Germinal center (tissue), 1 donor: ENCODE measurements at regions not wholly inside any gene's neighbourhood (a gene's known extent, or its start where the extent isn't known, plus 50 kb on each side); places are given as distances from the start of the nearest gene placed in this dataset.
"Not testable (repeated sequence)": the region's sequence is repeated elsewhere in the genome, so short reads cannot be mapped to it uniquely, and the experiment has no call there.

Experiments used
- DNase-seq: peaks from one replicate; pipeline ENCODE4 v3.0.0; 2012; ENCODE audit warnings: mixed read lengths, low spot score

DNA sequence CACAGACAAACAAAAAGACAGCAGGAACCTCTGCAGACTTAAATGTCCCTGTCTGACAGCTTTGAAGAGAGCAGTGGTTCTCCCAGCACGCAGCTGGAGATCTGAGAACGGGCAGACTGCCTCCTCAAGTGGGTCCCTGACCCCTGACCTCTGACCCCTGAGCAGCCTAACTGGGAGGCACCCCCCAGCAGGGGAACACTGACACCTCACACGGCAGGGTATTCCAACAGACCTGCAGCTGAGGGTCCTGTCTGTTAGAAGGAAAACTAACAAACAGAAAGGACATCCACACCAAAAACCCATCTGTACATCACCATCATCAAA, 182.3 kb upstream of the NECTIN3 start:
- DNase-seq, result not testable (repeated sequence)

DNA sequence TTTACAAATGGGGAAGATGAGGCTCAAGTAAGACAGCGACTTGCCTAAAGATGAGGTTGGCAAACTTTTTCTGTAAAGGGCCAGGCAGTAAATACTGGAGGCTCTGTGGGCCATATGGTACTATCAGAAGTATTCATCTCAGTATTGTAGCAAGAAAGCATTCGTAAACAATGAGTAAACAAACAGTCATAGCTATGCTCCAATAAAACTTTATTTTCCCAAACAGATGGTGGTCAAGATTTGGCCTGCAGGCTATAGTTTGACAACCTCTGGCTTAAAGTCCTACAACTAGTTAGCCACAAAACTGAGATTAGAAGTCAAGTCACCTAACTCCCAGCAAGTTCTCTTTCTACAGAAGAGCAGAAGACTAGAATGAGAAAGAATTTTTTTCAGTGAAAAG, 177.0 kb upstream of the NECTIN3 start:
- DNase-seq, result no peak

DNA sequence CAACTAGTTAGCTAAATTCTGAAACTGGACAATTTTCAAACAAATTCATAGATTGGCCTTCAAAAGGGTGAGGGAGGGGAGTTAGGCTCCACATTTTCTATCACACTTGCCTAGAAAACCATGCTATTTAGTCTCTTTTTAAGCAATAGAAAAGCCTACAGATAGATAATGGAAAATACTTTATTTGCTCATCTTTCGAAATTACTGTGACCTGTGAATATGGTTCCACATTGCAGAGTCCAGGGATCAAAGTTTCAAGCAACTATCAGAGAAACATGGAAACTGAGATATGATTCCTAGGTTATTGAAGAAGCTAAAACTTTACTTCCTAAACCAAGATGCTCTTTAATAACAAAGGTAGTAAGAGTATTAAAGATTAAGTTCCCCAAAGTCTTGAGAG, 176.6 kb upstream of the NECTIN3 start:
- DNase-seq, result no peak

DNA sequence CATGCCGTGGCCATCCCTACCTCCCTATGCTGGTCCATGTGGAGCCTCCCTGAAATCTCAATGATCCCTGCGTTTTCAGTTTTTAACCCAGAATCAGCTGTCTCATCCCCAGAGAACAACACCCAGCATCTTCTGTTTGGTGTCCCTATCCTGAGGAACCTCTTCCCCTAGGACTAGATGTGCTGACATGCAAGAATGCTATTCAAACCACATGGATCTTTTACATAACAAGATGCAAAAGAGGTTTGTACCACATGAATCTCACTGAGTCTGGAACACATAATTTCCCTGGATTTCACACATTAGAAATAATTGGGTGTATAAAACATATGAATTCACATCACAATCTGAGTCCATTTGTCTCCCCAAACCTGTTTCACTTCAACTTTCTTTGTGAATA, 174.6 kb upstream of the NECTIN3 start:
- no peak for DNase-seq

DNA sequence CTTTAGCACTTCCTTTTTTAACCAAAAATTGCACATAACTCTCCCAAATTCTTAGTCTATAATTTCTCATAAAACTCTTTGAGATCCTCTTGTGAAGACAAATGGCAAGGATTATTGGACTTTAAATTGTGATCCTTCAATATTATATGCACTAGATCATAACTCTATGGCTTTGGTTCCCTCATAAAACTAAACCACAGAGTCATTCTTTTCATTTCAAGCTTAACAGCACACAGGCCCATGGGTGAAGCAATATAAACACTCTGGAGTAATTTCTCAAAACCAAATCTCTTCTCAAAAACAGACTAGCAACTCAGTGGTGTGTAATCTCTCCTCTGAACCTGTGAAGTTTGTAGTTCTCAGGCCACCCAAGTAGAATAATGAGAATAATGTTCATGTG, 171.0 kb upstream of the NECTIN3 start:
- no peak for DNase-seq

DNA sequence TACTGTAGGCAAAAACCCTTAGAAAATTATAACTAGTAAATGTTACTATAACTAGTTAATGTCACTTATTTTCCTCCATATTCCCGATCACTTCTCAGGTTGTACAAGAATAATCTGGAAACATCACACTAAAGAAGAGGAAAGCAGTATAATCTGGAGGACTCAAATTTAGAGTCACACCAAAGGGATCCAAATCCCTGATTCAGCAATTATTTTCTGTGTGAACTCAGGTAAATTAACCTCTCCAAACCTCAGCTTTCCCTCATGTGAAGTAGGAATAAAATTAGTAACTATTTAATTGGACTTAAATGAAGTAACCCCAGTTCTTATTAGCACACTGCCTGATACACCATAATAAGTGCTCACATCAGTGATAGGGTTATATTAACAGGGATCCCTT, 170.1 kb upstream of the NECTIN3 start:
- DNase-seq, result no peak

DNA sequence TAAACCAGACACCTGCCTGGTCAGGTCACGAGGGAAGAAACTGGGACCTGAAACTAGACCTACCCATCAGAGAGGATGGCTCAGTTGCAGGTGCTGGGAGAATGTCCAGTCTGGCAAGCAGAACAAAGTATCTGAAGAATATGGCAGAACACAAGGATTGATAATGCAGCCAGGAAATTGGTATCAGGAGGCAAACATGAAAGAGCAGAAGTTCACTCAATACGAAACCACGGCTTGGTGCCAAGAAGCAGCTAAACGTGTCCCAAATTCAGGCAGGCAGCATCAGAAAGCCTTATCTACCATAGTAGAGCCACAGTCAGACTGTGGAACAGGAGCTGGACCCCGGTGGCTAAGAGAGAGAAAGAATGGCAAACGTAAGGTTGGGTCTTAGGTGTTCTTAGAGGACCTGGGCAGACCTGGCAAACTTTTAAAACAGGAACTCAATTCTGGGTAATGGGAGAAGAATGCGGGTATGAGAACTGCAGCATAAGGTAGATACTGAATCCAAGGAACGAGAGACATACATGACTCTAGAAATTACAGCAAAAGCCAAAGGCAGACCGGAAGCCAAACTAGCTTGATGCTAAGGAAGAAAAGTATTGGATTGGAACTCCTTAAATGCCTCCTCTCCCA, 169.0 kb upstream of the NECTIN3 start:
- no peak for DNase-seq

DNA sequence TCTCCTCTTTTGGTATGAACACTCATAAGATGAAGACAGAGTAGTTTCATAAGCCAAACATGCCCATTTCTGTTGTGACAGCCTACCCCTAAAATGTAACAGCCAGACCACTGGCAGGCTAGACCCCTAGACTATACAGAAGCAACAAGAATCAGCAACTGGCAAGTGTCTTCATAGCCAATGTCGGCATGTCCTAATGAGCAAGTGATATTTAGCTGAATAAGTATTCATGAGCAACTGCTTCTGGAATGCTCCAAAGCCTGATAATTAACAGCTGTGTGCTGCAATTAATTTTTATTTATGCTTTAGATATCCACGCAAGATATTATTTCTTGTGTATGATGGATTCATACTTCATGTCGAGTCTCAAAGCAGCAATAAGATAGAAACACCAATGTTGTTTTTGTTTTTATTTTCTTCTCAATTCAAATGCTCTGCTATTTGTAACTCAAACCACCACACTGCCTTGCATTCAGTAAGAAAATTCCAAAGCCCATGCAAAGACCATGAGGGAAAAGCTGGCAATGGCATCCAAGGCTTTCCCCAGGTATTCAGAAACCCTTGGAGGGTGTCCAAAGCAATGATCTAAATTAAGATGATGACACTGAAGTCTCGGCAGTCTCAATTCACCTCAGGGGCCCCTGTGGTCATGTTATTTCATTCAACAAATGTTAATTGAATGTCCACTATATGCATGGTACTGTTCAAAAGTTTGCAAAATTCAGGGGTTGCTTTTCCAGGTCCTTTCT, 167.7 kb upstream of the NECTIN3 start:
- no peak for DNase-seq

DNA sequence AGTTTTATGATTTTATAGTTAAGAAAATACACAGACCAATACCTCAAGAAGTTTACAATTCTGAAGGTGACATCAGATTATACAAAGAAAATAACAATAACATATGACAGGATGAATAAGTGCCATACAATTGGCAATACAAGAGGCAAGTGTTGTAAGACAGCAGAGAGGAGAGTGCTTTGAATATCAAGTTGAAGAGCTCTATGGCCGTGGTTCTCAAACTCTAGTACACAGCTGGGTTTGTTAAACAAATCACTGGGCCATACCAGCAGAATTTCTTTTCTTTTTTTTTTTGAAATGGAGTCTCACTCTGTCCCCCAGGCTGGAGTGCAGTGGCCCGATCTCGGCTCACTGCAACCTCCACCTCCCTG, 167.1 kb upstream of the NECTIN3 start:
- DNase-seq, result no peak

DNA sequence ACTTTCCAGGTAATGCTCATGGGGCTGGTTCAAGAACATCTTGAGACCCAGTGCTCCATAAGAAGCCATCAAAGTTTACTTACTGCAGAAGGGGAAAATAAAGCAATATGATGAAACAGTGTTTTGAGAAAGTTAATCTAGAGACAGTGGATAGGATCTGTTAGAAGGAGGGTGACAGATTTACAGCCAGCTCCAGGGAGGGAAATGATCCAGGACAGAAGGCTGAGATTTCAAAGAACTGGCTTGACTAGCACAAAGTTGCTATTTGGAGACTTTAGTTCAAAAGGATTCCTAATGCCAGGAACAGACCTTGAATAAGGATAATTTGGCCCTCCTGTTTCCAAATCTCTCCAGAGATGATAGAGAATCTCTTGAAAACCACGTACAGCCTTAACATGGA, 166.5 kb upstream of the NECTIN3 start:
- no peak for DNase-seq

DNA sequence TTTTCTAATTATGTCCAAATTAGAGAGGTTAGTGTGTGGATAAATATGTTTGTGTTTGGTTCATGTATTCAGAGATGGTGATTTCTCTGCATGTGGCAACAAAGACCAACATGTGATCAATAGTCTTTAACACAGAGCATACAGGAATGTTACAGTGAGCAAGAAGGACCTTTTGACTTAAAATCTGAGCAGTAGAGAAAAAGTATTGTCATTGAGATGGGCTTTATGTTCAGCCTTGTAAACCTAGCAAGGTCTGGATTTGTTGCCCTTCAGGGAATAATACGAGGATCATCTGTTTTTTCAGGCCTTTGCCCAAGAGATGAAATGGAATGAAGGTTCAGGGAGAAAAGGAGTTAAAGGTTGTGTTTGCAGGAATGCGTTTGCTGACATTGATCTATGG, 161.8 kb upstream of the NECTIN3 start:
- DNase-seq, result no peak

DNA sequence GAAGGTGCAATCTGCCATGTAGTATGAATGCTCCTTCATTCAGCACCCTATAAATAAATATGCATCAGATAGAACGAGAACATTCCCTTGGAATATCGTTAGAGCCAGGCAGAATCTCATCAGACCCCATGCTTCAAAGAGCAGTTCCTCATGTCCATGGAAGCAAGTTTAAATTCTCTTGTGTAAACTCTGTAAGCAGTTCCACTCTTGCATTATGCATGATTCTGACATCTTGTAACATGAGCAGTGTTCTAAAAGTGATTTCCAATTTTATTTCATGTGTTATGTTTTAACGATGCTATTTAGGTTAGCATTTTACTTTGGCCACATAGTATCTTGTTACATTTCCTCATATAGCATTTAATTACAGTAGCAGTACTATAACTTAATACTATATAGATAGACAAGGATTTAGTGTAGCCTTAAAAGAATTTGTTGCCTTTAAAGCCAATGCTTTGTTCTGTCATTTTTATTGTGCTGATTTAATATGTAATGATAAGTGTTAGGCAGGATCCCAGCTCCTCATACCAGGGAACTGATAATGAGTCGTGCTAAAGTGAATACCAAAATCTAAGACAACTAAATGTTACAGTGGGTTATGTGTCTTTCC, 161.2 kb upstream of the NECTIN3 start:
- DNase-seq, result no peak

DNA sequence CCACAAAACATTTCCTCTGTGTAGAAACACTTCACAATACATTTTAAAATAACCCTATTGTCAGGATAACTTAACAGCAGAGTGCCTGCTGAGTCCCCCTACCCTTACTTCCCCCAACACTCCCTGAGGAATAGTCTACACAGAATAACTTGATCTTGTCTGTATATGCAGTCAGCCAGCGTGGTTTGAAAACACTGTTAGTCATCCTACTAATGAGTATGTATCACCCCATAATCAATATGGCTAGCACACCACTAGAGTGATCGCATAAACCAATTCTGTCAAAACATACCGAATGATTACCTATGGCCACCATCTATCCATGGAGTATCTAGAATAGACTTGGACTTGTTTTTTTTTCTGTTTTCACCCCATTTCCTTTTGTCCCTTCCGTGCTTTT, 152.7 kb upstream of the NECTIN3 start:
- DNase-seq, result no peak

DNA sequence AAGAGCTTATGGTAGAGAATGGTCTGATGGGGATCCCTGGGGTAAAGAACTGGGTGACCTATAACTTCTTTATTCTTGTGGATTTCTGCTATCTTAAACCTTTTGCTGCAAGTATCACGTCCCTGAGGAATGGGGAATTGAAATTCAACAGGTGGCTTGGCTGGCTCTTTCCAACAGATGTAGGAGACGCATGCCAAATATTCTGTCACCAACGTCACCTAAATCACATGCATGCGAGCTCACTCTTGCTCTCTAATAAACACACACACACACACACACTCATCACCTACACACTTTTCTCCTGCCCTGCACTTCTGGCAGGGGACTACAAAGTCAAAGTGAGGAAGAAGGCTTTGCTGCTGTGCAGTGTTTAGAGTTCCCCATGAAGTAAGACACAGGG, 145.8 kb upstream of the NECTIN3 start:
- no peak for DNase-seq

DNA sequence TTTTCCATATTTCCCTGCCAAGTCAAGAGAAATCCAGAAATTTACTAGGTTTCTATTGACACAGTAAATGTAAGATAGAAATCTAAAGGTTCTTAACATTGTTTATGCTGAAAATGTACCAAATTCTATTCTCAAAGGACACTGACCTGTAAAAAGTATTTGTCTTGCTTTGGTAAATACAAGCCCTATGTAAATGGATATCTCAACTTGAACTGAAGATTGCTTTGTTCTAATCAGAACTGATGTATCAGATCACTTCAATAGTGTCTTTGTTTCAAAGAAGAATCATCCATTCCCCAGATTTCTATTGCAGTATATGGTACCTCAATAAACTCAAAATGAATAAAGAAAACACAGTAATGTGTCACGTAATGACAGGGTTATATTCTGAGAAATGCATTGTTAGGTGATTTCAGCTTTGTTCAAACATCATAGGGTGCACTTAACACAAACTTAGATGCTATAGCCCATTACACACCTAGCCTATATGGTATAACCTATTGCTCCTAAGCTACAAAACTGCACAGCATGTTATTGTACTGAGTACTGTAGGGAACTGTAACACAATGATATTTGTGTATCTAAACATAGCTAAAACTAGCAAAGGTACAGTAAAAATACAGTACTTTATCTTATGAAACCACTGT, 143.5 kb upstream of the NECTIN3 start:
- DNase-seq, result no peak

DNA sequence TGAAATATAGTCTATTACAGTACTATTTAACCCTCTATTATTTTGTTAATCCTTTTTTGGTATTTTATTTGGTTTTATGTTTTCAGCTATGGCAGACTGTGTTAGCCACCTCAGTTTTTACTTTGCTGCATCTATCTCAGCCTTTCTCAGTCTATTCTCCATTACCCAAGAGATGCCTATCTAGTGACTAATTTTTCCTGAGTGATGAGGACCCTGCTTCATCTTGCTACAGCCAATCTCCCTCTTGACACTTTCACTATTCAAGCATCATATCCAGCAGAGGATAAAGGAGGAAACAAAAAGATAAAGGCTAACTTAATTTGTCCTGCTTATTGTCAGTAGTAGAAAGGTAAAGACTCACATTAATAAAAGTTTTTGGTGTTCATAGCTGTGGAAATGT, 141.8 kb upstream of the NECTIN3 start:
- no peak for DNase-seq

DNA sequence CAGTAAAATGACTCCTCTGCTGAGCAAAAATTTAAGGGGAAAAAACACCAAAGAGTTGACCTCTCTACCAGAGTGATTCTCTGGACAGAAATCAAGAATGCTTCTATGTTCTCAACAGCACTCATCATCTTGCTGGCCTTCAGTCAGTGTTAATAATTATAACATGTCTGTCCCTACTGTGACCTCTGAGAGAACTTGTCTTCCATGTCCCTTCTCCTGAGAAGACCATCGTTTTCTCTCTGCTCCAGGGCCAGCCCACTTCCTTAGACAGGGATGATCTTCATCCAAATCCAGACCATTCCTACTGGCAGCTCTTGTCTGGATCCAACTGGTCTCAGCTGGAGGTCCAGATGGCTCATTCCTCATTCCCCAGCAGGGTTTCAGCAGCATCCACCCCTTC, 139.0 kb upstream of the NECTIN3 start:
- DNase-seq, result no peak

DNA sequence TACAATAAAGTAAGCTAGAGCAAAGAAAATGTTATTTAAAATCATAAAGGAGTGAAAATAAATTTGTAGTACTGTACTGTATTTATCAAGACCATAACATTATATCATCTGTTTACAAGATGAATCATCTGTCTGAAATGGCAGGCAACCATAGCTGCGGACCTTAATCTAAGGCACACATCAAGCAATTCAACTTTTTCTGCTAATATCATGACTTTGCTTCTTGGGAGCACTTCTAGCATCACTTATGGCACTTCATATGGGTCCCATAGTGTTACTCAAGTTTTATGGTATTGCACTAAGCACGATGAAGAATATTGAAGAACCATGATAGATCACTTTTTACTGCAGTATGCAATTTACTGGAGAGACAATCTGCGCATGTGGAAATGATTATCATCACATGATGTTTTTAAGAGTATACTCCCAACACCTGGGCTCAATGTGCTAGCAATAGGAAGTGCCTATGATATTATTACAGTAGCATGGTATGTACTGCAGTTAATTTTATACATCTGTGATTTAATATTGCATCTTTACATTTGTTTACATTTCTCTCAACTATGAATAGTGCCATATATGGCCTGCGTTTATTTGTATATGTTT, 137.7 kb upstream of the NECTIN3 start:
- no peak for DNase-seq

DNA sequence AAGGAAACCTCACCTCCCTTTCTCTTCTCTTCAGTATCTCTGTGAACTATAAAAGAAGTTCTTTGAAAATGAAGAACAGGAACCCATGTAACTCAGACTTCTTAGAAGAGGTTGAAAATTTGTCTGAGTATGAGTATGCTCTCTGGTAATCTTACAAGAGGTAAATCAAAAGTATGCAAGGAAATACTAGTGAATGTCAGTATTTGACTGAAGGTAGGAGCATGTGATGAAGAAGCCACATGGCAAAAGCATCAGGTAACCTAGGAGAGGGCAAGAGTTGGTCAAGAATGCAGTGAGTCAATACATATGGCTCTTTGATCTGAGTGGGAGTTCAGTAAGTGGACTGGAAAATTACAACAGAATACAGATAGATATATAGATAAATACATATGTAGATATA, 133.0 kb upstream of the NECTIN3 start:
- DNase-seq, result no peak

DNA sequence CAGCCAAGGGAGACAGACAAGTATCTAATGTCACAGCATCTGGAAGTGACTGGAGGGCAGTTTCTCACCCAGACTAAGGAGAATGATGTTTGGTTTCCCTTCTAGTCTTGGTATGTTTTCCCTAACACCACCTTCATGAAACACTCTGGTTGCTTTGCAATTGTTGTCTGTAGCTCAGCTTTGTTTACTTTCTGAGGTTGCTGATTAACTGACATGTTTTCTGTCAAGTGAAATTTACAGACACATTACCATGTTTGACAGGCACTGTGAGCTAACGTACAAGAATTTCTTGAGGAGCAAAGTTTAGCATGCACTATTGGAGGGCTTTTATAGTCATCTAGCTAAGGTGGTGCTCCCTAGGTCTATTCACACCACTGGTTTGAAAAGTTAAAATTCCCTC, 131.6 kb upstream of the NECTIN3 start:
- no peak for DNase-seq

DNA sequence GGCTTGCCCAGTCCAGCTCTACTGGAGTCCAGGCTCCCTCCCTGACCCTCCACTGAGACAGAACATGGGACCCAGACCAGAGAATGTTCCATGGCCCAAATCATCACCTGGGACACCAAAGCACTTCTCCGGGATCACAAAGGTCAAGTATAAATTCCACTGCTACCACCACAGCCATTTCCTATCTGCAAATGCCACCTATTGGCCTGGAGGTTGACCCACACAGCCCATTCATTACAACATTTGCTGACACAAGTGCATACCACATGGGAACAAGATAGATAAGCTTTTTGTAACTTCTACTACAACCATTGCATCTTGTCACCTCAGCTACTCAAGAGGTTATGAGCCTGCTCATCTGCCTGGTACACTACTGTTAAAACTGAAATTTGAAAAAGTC, 126.8 kb upstream of the NECTIN3 start:
- DNase-seq, result no peak

DNA sequence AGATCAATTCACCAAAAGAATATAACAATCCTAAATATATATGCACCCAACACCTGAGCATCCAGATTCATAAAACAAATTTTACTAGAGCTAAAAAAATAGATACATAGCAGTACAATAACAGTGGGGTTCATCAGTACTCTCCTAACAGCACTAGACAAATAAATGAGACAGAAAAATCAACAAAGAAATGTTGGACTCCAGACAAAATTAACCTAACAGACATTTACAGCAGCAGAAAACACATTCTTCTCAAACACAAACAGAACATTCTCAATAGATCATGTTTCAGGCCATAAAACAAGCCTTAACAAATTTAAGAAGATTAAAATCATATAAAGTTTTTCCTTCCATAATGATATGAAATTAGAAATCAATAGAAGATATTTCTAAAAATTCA, 124.8 kb upstream of the NECTIN3 start:
- DNase-seq, result no peak

DNA sequence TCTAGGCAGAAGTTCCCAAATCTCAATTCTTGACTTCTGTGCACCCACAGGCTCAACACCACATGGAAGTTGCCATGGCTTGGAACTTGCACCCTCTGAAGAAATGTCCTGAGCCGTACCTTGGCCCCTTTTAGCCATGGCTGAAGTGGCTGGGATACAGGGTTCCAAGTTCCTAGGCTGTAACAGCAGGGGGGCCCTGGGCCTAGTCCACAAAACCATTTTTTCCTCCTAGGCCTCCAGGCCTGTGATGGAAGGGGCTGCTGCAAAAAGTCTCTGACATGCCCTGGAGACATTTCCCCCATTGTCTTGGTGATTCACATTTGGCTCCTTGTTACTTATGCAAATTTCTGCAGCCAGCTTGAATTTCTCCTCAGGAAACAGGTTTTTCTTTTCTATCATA, 122.4 kb upstream of the NECTIN3 start:
- DNase-seq, result not testable (repeated sequence)
